Endothelial cell of umbilical vein (primary cell): ENCODE measurements at regions not wholly inside any gene's neighbourhood (a gene's known extent, or its start where the extent isn't known, plus 50 kb on each side); places are given as distances from the start of the nearest gene placed in this dataset.

Experiments
- EZH2 ChIP-seq: IDR thresholded peaks from 2 replicates; pipeline ENCODE4 v1.6.1; 2012; ENCODE audit warnings: borderline replicate concordance, low read depth, mild to moderate bottlenecking, moderate library complexity, low read length, inconsistent platforms; ENCODE audit not compliant: severe bottlenecking
- POLR2A ChIP-seq: IDR thresholded peaks from 2 replicates; pipeline ENCODE4 v1.6.1; 2012; ENCODE audit warnings: low read depth, mild to moderate bottlenecking, control low read depth, low read length
- POLR2AphosphoS5 ChIP-seq: IDR thresholded peaks from 2 replicates; pipeline ENCODE4 v1.6.1; 2012; ENCODE audit warnings: low read depth, mild to moderate bottlenecking, control low read depth, low read length, moderate library complexity; ENCODE audit not compliant: insufficient read depth
- TF ChIP-seq, protein P1 (sequence below), 2 donors: IDR thresholded peaks; 1 replicate in 1 of 2; 2 replicates in 1 of 2; pipeline ENCODE4 v1.5.1; 2011; ENCODE audit warnings: low read length in 2 of 2, mild to moderate bottlenecking in 2 of 2, moderate library complexity in 2 of 2, control low read depth in 1 of 2, inconsistent platforms in 1 of 2, low read depth in 1 of 2; ENCODE audit not compliant: insufficient read depth in 1 of 2; ENCODE audit errors: extremely low read depth in 1 of 2

DNA sequence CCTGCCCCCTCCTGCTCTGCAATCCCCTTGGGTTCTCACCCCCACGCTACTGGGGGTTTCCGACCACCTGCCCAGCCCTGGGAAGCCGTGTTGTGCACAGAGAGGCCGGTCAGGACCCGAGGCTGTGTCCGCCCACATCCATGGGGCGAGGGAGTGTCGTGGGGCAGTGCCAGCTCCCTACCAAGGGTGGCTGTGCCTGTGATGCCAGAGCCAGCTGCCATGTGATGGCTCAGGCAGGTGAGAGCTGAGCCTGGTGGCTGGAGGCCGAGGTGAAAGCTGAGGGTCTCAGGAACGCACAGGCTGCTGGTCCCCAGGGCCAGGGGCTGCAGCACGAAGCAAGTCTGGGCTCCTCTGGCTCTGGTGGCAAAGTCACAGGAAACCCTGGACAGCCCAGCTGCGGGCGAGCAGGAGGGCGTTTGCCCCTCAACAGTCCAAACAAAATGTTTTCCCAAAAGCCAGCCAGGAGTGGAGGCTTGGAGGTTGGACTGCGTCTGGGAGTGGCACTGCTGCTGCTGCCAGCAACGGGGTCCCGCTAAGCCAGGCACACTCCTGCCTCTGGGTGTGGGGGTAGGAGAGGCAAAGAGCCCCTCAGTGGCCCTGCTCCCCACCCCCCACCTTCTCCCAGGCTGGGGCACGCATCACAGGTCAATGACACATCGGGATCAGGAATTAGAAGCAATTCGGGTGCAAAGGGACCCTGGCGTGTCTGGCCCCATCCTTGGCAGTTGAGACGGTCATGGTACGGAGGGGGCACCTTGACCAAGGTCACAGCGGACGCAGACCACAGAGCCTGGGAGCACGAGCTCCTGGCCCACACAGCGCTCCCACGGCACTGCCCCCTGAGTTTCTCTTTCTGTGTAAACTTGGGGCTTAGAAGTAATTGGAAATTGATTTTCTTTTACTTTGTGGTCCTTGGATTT, 72.4 kb upstream of the GPC1 start:
- TF ChIP-seq, protein P1, sequence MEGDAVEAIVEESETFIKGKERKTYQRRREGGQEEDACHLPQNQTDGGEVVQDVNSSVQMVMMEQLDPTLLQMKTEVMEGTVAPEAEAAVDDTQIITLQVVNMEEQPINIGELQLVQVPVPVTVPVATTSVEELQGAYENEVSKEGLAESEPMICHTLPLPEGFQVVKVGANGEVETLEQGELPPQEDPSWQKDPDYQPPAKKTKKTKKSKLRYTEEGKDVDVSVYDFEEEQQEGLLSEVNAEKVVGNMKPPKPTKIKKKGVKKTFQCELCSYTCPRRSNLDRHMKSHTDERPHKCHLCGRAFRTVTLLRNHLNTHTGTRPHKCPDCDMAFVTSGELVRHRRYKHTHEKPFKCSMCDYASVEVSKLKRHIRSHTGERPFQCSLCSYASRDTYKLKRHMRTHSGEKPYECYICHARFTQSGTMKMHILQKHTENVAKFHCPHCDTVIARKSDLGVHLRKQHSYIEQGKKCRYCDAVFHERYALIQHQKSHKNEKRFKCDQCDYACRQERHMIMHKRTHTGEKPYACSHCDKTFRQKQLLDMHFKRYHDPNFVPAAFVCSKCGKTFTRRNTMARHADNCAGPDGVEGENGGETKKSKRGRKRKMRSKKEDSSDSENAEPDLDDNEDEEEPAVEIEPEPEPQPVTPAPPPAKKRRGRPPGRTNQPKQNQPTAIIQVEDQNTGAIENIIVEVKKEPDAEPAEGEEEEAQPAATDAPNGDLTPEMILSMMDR (IDR thresholded peaks at IDR 0.05; ENCODE audit: extremely low read depth in 1 of 2, insufficient read depth in 1 of 2, low read depth in 1 of 2, low read length in 2 of 2) = no peak
- TF ChIP-seq POLR2A (no peak), POLR2AphosphoS5 (no peak), EZH2 (no peak)
